ENCODE measurements at regions not wholly inside any gene's neighbourhood (a gene's known extent, or its start where the extent isn't known, plus 50 kb on each side); places are given as distances from the start of the nearest gene placed in this dataset.

DNA sequence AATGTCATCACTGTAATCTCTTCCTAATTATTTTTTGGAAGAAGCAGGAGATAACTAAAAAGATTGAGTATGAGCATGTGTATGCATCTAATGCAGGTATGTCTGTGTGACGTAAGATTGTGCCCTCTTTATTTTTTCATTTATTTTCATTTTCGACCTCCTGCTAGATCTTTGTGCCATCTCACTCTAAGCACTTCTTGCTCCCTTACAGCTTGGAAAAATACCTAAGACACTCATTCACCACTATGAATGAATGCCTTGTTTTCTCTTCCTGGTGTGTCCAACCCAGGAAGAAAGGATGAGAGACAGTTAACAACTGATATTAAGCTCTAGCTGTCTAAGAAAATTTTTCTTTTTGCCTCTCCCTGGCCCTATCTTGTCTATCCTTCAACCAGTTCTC lies 76.8 kb upstream of the CISTR start (continued):
- TF ChIP-seq, protein P1, sequence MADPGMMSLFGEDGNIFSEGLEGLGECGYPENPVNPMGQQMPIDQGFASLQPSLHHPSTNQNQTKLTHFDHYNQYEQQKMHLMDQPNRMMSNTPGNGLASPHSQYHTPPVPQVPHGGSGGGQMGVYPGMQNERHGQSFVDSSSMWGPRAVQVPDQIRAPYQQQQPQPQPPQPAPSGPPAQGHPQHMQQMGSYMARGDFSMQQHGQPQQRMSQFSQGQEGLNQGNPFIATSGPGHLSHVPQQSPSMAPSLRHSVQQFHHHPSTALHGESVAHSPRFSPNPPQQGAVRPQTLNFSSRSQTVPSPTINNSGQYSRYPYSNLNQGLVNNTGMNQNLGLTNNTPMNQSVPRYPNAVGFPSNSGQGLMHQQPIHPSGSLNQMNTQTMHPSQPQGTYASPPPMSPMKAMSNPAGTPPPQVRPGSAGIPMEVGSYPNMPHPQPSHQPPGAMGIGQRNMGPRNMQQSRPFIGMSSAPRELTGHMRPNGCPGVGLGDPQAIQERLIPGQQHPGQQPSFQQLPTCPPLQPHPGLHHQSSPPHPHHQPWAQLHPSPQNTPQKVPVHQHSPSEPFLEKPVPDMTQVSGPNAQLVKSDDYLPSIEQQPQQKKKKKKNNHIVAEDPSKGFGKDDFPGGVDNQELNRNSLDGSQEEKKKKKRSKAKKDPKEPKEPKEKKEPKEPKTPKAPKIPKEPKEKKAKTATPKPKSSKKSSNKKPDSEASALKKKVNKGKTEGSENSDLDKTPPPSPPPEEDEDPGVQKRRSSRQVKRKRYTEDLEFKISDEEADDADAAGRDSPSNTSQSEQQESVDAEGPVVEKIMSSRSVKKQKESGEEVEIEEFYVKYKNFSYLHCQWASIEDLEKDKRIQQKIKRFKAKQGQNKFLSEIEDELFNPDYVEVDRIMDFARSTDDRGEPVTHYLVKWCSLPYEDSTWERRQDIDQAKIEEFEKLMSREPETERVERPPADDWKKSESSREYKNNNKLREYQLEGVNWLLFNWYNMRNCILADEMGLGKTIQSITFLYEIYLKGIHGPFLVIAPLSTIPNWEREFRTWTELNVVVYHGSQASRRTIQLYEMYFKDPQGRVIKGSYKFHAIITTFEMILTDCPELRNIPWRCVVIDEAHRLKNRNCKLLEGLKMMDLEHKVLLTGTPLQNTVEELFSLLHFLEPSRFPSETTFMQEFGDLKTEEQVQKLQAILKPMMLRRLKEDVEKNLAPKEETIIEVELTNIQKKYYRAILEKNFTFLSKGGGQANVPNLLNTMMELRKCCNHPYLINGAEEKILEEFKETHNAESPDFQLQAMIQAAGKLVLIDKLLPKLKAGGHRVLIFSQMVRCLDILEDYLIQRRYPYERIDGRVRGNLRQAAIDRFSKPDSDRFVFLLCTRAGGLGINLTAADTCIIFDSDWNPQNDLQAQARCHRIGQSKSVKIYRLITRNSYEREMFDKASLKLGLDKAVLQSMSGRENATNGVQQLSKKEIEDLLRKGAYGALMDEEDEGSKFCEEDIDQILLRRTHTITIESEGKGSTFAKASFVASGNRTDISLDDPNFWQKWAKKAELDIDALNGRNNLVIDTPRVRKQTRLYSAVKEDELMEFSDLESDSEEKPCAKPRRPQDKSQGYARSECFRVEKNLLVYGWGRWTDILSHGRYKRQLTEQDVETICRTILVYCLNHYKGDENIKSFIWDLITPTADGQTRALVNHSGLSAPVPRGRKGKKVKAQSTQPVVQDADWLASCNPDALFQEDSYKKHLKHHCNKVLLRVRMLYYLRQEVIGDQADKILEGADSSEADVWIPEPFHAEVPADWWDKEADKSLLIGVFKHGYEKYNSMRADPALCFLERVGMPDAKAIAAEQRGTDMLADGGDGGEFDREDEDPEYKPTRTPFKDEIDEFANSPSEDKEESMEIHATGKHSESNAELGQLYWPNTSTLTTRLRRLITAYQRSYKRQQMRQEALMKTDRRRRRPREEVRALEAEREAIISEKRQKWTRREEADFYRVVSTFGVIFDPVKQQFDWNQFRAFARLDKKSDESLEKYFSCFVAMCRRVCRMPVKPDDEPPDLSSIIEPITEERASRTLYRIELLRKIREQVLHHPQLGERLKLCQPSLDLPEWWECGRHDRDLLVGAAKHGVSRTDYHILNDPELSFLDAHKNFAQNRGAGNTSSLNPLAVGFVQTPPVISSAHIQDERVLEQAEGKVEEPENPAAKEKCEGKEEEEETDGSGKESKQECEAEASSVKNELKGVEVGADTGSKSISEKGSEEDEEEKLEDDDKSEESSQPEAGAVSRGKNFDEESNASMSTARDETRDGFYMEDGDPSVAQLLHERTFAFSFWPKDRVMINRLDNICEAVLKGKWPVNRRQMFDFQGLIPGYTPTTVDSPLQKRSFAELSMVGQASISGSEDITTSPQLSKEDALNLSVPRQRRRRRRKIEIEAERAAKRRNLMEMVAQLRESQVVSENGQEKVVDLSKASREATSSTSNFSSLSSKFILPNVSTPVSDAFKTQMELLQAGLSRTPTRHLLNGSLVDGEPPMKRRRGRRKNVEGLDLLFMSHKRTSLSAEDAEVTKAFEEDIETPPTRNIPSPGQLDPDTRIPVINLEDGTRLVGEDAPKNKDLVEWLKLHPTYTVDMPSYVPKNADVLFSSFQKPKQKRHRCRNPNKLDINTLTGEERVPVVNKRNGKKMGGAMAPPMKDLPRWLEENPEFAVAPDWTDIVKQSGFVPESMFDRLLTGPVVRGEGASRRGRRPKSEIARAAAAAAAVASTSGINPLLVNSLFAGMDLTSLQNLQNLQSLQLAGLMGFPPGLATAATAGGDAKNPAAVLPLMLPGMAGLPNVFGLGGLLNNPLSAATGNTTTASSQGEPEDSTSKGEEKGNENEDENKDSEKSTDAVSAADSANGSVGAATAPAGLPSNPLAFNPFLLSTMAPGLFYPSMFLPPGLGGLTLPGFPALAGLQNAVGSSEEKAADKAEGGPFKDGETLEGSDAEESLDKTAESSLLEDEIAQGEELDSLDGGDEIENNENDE (IDR thresholded peaks at IDR 0.05; ENCODE audit: insufficient replicate concordance, low read length) = no peak
- no peak for TF ChIP-seq HDAC2 (IDR thresholded peaks at IDR 0.05; ENCODE audit: borderline replicate concordance in 1 of 2, low read depth in 2 of 2, low read length in 2 of 2)
- TF ChIP-seq ASH2L (IDR thresholded peaks at IDR 0.05; ENCODE audit: low read length) = no peak
- TF ChIP-seq, protein P2, sequence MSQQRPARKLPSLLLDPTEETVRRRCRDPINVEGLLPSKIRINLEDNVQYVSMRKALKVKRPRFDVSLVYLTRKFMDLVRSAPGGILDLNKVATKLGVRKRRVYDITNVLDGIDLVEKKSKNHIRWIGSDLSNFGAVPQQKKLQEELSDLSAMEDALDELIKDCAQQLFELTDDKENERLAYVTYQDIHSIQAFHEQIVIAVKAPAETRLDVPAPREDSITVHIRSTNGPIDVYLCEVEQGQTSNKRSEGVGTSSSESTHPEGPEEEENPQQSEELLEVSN (IDR thresholded peaks at IDR 0.05) = no peak

All from H1 (cell line).